GM20431 (cell line): ENCODE measurements at regions not wholly inside any gene's neighbourhood (a gene's known extent, or its start where the extent isn't known, plus 50 kb on each side); places are given as distances from the start of the nearest gene placed in this dataset.

Experiments
- in situ Hi-C: fragments of 300-500 bp; cut with MseI, MboI; formaldehyde crosslinking; loops from one replicate; pipeline ENCODE4 v1.15.0; 2020; ENCODE audit warnings: low sequenced_read_pairs; ENCODE audit not compliant: unreplicated experiment

GRCh38 chr22:48560836-48561235 lies 1266.8 kb downstream of the BRD1 start:
- in situ Hi-C loops = no loop called here

GRCh38 chr22:48560389-48560751 lies 1267.3 kb downstream of the BRD1 start:
- in situ Hi-C loops = no loop called here

GRCh38 chr22:48559647-48560388 lies 1267.9 kb downstream of the BRD1 start:
- in situ Hi-C loops = no loop called here

GRCh38 chr22:48558606-48559402 lies 1268.9 kb downstream of the BRD1 start:
- in situ Hi-C loops = no loop called here

GRCh38 chr22:48558016-48558415 lies 1269.7 kb downstream of the BRD1 start:
- in situ Hi-C loops = no loop called here

GRCh38 chr22:48557473-48557872 lies 1270.2 kb downstream of the BRD1 start:
- in situ Hi-C loops = no loop called here

GRCh38 chr22:48556751-48557150 lies 1270.9 kb downstream of the BRD1 start:
- in situ Hi-C loops = no loop called here

GRCh38 chr22:48556222-48556621 lies 1271.5 kb downstream of the BRD1 start:
- in situ Hi-C loops = no loop called here

GRCh38 chr22:48555606-48556005 lies 1272.1 kb downstream of the BRD1 start:
- in situ Hi-C loops = no loop called here

- in situ Hi-C loops = no loop called here
These were observed 1272.6 kb downstream of the BRD1 start for GRCh38 chr22:48554893-48555572.

GRCh38 chr22:48553694-48554308 lies 1273.9 kb downstream of the BRD1 start:
- in situ Hi-C loops = no loop called here

- in situ Hi-C loops = no loop called here
These were observed 1274.6 kb downstream of the BRD1 start for GRCh38 chr22:48553119-48553518.

- in situ Hi-C loops = no loop called here
These were observed 1275.9 kb downstream of the BRD1 start for GRCh38 chr22:48551716-48552268.

- in situ Hi-C loops = no loop called here
These were observed 1276.6 kb downstream of the BRD1 start for GRCh38 chr22:48551061-48551460.

GRCh38 chr22:48548391-48548790 lies 1279.3 kb downstream of the BRD1 start:
- in situ Hi-C loops = no loop called here

- in situ Hi-C loops = no loop called here
These were observed 1279.7 kb downstream of the BRD1 start for GRCh38 chr22:48547971-48548370.

GRCh38 chr22:48546653-48547424 lies 1280.8 kb downstream of the BRD1 start:
- in situ Hi-C loops = no loop called here

- in situ Hi-C loops = no loop called here
These were observed 1281.7 kb downstream of the BRD1 start for GRCh38 chr22:48545987-48546386.

GRCh38 chr22:48541401-48542098 lies 1286.1 kb downstream of the BRD1 start:
- in situ Hi-C loops = no loop called here
